ENCODE measurements at regions not wholly inside any gene's neighbourhood (a gene's known extent, or its start where the extent isn't known, plus 50 kb on each side); places are given as distances from the start of the nearest gene placed in this dataset.

- no peak for TF ChIP-seq YY1 (IDR thresholded peaks at IDR 0.05; ENCODE audit: insufficient read depth, insufficient read length)
- no peak for TF ChIP-seq SUZ12 (IDR thresholded peaks at IDR 0.05; ENCODE audit: extremely low read depth, insufficient read depth, insufficient read length)
Observed at GRCh38 chr1:168939110-168939946, 167.2 kb upstream of the ATP1B1 start.
